SKM-1 (cell line): ENCODE measurements at regions not wholly inside any gene's neighbourhood (a gene's known extent, or its start where the extent isn't known, plus 50 kb on each side); places are given as distances from the start of the nearest gene placed in this dataset.
"Not testable (repeated sequence)": the region's sequence is repeated elsewhere in the genome, so short reads cannot be mapped to it uniquely, and the experiment has no call there.

ENCODE experiments used
- DNase-seq: peaks from one replicate; lab custom pipeline; 2025; ENCODE audit not compliant: unreplicated experiment; lab: John Stamatoyannopoulos, UW

DNA sequence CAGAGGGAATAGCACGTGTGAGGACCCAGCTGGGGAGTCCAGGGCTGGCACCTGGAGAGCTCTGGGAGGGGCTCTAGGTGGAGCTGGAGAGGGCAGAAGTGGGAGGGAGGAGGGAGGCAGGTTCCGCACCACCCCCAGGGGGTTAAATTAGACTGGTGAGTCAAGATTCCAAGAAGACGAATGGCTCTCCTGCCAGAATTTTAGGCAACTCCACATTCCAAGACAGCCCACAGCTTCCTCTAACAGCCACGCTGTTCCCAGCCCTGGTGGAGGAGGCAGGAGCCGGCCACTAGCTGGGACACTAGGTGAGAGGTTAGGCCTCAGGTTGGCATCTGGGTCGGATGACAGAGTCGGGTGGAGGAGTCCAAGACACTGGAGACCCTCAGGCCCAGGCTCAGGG lies 60.2 kb downstream of the TFAP2C start:
- no peak for DNase-seq

DNA sequence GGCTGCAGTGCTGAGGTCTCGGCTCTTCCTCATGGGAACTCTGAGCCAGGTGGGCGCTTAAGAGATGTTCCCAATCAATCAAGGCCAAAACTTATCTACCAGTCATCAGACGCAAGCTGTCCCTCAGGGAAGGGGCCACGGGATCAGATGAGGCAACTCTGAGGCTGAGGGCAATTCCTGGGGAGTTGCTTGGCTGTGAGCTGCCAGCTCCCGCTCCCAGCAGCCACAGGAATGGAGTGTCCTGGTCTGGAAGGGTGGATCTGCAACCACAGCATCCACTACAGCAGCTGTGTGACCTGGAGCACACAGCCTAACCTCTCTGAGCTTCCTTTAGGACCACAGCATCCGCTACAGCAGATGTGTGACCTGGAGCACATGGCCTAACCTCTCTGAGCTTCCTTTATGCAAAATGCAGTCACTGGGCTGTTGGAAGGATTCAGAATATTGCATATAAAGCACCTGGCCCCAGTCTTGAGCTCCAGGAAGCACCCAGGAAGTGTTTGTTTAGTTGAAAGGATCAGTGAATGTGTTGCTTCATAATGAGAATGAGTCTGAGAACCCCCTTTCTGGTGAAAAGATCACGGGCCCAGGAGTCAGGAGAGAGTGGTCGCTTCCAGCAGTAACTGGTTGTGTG lies 60.9 kb downstream of the TFAP2C start:
- DNase-seq, result no peak

DNA sequence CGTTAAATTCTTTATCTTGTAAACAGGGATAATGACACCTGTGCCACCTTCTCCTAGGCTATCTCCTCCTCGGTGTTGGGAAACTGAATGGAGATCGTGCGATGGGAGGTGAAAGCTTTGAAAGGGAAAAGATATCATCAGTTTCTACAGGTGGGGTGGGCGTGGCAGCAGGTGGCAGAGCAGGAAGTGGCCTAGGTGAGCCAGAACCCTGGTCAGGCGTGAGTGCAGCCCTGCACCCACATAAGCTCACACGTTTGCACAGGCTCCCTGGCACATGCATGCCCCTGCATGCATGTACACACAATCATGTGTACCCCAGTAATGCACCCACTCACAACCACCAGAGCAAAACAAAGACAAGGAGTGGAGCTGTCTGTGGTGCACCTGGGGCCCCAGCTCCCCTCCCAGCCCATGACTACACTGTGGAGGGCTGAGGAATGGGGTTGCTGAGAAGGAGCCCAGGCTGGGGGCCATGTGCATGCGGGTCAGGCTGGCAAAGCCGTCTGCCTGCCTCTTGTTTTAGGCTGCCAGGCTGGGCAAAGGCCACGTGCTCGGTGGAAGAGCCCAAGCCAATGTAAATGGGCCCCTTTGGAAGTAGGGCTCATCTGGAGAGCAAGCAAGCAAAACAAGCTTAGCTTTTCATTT lies 61.5 kb downstream of the TFAP2C start:
- DNase-seq, result no peak

DNA sequence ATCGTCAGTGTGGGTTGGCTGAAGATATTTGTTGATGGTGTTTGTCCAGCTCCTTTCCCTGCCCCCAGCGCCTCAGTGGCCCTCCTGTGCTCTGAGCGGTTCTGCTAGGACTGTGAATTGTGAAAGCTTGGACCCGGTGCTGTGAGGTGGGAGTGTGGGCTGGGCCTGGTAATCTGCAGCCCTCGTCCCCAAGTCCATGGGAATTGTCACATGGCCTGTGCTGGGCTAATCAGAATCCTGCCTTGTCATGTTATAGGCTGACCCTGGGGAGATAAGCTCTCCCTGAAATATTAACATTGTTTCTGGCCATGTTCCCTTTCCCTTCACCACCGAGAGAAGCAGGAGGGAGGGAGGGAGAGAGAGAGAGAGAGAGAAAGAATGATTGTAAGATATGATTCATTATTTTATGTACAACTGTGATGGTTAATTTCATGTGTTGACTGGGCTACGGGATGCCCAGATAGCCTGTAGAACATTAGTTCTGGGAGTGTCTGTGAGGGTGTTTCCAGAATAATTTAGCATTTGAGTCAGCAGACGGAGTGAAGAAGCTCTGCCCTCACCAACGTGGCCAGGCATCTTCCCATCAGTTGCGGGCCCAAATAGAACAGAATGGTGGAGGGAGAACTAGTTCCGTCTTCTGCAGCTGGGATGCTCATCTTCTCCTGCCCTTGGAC lies 62.4 kb downstream of the TFAP2C start:
- no peak for DNase-seq

DNA sequence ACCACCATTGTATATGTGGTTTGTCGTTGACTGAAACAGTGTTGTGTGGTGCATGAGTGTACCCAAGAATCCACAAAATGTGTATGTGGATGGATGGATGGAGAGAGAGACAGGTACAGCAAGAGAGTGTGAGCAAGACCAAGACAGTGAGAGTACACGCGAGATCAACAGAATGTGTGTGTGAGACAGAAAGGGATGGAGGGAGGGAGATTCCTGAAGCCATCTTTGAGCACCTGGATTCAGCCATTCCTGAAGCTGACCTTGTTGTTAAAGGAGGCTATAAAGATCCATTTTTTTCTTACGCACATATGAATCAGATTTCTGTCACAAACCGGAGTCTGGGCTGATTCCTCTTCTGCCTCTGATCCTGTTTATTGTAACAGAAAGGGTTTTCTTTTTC lies 64.1 kb downstream of the TFAP2C start:
- DNase-seq, result no peak

DNA sequence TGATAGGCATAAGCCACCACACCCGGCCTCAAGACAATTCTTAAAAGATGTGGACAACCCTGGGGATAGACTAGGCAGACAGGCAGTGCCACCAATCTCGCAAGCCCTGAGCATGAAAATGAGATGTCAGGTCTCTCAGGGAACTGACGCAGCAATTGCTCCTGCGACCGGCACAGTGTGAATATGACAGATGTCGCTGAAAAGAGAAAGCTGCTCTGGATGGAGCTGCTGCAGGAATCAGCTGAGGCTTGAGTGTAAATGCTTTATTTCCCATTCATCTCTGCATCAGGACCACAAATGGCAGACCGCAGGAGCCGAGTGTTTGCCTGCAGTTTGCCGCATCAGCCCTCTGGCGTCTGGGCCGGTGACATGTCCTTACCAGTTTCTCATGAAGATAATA lies 68.4 kb downstream of the TFAP2C start:
- no peak for DNase-seq

DNA sequence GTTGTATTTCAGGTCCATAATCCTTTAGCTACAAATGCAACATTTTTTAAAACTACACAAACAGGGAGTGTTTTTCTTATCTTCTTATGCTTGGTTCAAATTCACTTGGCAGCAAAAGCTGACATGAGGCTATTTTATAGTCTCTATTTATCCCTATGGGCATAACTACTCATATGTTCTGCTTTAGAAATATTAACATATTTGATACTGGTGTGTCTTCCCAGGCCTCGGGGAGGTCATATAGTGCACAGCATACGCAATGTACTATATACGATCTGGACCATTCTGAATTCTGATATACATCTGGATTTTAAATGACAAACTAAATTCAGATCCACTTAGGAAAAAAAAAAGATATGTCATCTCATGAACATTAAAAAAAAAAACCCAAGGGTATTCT lies 69.2 kb downstream of the TFAP2C start:
- no peak for DNase-seq

DNA sequence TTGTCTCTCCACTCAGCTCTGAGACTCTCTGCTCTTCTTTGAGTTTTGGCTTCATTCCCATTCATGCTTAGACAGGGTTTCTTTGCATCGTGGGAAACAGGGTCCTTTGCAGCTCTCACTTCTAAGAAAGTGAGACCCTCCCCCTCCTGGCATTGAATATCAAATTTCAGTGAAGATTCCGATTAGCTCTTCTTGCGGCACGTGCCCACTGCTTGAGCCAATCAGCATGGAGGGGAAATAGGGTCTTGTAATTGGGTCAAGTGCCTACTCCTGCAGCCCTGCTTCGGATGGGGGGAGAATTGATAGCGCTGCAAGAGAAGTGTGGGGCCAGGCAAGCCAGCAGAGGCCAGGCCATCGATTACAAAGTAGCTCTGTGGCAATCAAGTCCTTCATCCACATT lies 69.6 kb downstream of the TFAP2C start:
- DNase-seq, result no peak

DNA sequence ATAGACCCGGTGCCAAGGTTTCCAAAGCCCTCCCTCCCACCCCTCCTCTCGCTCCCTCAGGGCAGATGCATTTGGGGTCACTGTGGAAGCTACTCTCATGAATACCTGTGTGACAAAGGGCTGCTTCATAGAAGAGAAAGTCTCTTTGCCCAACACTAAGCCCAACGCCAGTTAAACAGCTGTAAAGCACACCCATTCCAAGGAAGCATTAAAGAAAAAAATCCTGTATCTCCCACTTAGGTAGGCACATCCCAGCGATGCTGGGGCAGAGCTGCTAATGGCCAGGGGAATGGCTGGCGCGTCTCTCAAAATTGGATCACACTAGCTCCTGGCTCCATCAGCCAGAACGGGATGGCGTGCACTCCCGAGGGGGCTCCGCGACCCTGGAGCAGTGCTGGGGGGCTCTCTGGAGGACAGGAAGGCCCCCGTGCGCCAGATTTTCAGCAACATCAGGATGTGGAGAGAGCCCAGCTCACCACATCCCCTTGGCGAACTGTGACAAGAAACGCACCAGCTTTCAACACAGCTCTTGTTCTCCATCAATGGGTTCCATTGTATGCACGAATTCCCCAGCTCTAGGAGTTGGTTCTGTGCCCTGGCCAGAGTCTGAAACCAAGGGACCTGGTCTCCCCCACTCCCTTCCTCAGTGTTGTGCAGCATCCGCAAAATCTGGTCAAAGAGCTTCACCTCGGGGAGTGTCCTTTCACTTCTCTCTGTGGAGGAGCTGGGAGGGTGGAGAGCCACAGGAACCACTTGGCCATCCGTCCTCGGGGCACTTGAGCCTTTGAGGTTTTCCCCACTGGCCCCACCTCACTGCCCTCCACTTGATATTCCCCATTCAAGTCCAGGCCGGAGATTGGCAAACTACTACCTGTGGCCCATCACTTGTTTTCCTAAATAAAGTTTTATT lies 74.1 kb downstream of the TFAP2C start:
- no peak for DNase-seq

DNA sequence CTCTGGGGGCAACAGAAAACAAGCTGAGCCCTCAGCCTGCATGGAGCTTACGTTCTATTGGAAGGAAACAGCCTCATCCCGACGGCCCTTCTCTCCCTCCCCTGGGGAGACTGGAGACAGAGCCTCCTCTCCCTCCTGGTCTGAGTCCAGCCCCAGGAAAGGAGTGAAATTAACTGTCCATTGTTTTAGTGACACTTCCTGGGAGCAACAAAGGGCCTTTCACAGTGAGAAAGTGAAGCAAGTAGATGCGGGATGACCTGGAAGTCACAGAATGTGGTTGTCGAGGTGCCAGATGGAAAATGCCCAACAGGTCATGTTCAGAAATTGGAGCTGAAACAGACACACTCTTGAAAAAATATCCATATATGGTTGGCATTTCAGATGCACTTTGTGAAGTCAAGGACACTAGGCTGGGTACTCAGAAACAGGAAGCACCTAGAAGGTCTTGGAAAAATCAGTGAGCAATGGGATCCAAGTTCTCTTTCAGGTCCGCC lies 77.8 kb downstream of the TFAP2C start:
- no peak for DNase-seq

DNA sequence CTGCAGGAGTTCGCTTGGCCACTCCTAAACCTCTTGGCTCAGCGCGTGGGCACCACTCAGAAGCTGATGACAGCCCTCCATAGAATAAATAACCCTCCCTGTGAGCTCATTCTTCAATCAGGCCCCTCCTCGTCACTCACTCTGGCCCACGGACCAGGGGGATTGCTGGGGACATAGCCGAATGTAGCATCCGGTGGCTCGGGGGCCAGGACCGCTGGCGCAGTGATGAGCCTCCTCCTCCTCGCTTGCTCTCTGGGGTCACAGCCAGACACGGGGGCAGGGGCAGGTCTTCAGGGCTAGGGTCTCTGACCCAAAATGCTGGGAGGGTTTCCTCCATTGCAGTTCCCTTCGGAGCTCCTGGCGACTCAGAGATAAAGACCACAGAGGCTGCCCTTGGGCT lies 79.9 kb downstream of the TFAP2C start:
- DNase-seq, result no peak

DNA sequence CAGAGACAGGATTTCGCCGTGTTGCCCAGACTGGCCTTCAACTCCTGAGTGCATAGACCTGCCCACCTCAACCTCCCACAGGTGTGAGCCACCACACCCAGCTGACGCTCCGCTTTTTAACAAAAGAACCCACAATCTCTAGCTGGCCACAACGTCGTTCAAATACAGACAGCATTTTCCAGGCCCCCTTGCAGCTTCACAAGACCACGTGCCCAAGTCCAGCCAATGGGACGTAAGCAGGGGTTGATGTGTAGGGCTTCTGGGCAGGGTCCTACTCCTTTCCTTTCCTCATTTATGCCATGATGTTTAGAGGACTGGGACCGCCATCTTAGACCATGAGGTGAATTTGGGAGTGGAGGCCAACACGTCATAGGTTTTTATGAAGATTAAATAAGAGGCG lies 81.0 kb downstream of the TFAP2C start:
- no peak for DNase-seq

DNA sequence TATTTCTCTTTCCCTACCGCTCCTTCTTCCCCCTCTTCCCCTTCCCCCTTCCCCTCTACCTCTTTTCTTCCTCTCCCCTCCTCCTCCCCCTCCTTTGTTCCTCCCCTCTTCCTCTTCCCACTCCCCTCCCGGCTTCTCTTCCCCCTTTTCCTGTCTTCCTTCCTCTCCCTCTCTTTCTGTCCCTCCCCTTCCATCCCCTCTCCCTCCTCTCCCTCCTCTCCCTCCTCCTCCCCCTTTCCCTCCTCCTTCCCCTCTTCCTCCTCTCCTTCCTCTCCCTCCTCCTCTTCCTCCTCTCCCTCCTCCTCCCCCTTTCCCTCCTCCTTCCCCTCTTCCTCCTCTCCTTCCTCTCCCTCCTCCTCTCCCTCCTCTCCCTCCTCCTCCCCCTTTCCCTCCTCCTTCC lies 81.5 kb downstream of the TFAP2C start:
- not testable (repeated sequence) for DNase-seq

DNA sequence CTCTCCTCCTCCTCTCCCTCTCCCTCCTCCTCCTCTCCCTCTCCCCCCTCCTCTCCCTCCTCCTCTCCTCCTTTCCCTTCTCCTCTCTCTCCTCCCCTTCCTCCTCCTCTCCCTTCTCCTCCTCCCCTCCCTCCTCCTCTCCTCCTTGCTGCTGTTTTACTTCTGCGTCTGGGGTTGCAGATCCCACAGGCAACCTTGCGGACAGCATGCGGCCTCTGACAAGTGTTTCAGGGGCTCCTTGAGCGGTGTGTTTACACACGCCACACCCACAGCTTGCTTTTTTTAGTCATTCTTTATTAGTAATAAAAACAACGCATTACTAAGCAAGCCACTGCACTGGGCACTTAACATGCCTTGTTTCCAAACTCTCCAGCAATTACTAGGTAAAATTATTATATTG lies 81.9 kb downstream of the TFAP2C start:
- no peak for DNase-seq

DNA sequence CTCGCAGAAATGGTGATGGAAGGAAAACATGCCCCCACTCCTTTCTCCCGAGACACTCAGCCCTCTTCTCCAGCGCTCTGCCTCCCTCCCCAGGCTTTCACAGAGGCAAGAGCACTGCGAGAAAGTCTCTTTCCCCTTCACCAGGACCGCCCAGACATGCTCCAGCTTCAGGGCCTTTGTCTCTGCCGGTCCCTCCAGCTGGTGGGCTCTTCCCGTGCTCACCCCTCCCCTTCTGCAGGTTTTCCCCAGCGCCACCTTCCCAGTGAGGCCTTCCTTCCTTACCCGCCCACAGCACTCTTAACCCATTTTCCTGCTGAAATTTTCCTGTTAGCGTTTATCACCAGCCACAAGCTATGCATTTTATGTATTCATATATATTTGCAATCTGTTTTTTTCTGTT lies 86.2 kb downstream of the TFAP2C start:
- DNase-seq, result no peak

DNA sequence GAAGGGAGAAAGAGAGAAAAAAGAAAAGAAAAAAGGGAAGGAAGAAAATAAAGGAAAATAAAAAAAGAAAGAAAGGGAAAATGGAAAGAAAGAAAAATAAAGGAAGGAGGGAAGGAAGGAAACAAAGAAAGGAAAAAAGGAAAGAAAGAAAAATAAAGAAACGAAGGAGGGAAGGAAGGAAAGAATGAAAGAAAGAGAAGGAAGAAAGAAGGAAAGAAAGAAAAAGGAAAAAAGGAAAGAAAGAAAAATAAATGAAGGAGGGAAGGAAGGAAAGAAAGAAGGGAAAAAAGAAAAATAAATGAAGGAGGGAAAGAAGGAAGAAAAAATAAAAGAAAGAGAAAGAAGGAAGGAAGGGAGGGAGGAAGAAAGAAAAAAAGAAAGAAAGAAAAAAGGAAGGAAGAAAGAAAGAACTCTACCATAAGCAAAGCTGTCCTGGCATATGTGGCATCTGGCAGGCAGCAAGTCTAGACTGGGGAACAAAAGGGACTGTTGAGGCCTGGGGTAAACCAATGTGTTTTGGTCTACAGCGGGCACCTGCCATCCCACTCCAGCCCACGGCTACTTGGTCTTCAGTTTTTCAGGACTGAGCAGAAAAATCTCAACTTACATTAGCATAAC lies 86.9 kb downstream of the TFAP2C start:
- no peak for DNase-seq

DNA sequence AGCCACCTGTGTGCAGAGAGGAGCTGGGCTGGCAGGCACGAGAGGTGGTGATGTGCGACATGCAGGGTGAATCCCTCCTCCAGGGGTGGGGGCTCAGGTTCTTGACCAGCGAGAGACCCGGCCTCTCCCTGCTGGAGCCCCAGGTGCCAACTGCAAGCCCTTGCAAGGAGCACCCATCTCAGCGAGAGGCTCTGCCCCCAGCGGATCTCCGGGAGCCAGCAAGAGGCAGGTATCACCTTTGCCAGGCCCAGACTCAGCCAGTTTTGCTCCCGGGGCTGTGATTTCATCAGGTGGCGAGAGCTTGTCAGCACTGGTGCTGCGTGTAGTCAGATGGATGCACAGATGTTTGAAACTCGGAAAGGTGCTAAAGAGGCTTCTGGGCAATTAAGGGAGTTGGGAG lies 87.7 kb downstream of the TFAP2C start:
- no peak for DNase-seq

DNA sequence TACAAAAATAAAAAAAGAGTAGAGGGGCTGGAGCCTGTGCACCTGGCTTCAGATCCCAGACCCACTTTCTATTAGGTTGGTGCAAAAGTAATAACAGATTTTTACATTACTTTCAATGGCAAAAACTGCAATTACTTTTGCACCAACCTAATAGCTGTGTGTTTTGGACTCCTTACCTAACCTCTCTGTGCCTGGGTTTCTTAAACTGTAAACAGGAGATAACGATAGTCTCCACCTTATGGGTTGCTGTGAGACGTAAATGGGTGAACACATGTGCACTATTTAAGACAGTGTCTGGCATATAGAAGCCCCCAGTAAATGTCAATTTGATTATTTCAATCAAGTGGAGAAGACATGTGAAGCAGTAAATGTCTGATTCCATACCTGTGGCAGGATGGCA lies 89.7 kb downstream of the TFAP2C start:
- no peak for DNase-seq

DNA sequence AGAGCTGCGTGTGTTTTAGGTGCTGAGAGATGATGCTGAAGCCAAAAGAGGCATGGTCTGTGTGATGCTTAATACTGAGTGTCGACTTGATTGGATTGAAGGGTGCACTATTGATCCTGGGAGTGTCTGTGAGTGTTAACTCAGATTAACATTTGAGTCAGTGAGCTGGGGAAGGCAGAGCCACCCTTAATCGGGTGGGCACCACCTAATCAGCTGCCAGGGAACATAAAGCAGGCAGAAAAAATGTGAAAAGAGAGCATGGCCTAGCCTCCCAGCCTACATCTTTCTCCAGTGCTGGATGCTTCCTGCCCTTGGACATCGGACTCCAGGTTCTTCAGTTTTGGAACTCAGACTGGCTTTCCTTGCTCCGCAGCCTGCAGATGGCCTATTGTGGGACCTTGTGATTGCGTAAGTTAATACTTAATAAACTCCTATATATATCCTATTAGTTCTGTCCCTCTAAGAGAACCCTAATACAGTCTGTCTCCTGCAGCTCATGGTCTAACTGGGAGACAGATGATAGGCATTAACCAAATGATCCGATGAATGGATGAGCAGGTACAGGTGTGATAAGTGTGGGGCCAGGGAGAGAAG lies 91.6 kb downstream of the TFAP2C start:
- DNase-seq, result no peak

DNA sequence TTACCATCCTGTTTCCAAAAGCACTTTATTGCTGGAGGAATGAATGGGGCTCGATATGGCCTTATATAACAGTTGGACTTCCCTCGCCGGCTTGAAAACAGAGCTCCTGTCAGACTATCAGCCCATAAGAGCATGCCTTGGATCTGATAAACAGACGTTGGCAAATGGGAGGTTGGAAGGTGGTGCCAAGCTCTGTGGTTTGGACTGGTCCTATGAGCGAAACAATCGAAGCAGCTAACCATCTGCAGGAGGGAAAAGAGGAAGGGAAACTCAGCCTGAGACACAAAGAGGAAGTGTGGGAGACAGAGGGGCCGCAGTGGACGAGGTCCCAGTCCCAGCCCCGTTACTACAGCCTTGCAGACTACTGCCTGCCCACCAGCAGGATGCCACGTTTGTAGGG lies 92.9 kb downstream of the TFAP2C start:
- DNase-seq, result peak; percentile 92

DNA sequence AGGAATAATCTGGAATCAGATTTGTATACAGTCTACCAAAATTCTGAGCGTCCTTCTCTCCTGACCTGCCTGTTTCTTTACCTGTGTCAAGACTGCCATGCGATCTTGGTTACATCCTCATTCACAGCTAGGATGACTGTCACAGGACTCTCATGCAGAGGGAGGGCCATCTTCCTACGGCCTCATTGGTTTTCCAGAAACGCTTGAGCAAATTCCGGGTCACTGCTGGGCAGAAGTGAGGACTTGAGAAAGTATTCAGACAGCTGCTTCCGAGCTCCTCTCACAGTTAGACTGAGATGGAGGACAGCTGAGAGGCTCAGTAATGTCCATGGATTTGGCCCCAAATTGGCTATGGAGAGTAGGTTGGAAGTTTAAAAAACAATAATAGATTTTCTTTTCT lies 94.2 kb downstream of the TFAP2C start:
- no peak for DNase-seq
